ENCODE measurements at regions not wholly inside any gene's neighbourhood (a gene's known extent, or its start where the extent isn't known, plus 50 kb on each side); places are given as distances from the start of the nearest gene placed in this dataset.

DNA sequence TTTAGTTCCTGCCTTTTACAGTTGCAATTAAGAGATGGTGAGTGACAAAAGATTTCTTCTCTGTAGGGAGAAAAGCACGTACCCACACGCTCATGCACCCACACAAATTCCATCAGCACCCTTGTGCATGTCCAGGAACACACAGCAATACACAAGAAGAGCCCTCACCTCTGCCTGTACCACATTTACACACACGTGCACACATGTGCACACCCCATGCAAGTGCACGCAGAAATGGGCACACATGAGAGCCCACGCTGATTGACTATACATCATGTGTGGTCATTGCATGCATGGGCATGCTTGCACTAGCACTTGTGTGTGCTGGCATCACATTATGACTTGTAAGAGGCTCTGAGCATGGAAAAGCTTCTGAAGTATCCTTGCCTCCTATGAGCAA lies 70.5 kb downstream of the SERPINA3 start:
- no peak for DNase-seq (ENCODE audit: low spot score)

DNA sequence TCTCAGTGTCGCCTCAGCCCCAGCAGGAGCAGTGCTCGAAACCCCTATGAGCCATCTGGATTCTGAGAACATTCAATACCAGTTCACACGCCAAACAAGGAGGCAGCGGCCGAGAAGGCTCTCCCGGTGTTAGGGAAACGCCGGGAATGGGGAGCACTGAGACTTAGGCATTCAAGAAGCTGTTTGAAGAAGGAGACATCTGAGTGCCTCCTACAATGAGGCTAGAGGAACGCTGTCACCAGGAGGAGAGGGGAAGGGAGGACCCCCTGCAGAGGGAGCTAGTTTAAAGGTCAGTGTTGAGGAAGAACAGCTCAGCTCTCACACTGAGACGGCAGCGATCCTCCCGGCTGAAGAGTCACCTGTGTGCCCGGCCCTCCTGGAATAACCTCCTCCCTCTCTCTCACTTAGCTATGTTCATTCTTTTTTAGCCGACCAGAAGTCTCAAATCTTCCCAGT lies 69.9 kb downstream of the SERPINA3 start:
- DNase-seq (ENCODE audit: low spot score): no peak

DNA sequence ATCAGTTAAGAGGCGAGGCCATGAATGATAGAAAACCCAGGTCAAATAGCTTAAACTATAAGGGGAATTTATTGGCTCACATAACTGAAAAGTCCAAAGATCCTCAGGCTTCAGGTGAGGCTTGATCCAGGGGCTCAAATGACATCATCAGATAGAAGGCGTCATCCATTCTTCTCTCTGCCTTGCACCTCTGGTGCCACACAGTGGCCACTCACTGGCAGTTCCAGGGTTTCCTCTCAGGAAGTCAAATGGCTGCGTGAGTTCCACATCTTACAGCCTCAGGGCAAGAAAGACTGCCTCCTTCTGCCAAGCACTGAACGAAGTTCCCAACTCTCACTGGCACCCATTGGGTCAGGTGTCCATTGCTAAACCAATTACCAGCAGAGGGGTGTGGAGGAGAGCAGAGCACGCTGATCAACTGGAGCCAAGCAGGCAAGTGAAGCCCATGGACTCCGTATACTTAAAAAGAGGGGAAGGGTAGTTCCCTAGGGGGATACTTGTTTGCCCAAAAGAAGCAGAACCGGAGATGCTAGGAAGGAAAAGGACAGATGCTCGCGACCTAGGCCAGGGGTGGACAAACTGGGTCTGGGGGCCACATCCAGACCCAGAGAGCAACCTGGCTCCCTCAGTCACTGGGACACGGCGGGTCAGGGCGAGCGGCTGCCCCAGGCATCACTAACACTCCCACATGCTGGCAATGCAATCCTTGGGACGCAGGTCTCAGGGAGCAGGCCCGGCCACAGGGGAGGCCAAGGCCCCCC lies 69.3 kb downstream of the SERPINA3 start:
- peak; percentile 50 for DNase-seq (ENCODE audit: low spot score)

DNA sequence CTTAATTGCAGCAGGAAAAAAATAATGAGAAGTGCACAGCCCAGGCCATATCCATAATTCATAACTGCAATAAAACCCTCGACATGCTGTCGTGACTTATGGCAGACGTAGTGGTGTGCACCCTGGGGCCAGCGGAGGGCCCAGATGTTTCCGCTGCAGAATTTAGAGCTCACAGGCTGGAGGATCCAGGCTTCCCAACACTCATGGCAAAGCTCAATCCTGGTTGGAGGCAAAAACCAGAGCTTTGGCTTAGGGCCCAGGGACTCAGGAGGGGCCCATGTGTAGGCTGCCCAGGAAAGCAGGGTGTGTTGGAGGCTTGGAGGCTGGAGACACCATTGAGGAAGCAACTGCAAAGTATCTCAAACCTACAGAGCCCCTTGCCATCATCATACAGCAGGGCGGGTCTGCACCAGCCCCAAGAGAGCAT lies 68.7 kb downstream of the SERPINA3 start:
- peak; percentile 22 for DNase-seq (ENCODE audit: low spot score)

DNA sequence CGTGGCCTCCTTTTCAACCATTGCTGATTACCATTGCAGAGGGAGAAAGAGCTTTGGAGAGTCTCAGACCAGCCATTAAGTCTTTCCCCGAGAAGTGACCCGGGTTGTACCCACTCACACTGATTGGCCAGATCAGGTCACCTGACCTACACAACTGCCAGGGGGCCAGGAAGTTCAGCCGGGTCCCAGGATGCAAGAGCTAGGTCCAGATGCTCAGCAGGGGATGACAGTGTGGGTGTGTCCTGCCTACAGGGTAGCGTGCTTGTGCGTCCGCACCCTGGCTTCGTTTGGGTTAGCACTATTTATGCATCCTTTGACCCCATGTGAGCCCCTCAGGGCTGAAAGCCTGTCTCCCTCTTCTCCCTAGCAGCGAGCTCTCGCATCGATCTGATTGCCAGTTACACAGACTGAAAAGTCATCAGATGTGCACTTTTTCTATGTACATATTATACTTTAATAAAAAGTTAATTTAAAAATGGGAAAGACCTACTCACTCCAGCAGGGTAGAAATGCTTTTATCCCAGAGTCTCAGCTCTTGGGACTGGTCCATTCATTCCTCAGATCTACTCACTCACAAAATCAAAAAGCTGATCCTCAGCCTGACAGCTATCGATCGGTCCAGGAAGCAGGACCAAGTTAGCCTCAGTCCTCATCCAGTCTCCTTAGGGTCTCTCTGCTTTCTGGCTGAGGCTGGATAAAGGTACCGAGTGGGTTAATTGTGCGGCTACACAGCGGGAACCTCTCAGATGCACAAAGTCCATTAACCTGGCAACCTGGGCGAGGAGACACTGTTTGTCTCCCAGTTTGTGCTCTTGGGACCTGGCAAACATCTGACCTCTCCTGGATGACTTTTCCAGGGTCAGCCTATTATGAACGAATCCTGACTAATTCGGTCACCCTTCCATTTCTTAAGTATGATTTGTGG lies 68.0 kb downstream of the SERPINA3 start:
- peak; percentile 39 for DNase-seq (ENCODE audit: low spot score)

DNA sequence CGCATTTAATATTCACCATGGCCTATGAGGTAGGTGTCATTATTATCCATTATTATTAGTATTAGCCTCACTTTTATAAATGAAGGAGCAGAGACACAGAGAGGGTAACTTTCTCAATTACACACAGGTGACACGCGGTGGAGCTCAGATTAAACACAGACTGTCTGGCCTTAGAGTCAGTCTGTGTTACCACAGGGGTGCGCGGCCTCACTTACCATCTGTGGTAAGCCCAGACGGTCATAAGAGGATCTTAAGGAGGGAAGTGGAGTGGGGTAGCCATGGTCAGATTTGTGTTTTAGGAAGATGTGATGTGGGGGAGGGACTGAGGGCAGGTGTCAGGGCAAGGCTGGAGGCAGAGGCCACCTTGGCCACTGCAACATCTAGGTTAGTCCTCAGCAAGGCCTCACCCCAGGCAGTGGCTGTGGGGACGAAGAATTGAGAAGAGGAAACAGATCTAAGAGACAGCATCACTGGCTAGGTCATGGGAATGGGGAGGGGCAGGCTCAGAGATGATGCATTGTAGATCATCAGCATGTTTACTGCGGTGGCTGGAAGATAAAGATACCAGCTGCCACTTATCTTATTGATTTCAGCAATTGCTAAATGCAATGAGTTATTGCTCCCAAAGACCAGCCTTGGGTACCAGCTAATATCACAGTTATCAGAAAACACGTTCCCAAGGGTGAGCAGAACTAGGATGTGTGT lies 67.1 kb downstream of the SERPINA3 start:
- peak; percentile 17 for DNase-seq (ENCODE audit: low spot score)

DNA sequence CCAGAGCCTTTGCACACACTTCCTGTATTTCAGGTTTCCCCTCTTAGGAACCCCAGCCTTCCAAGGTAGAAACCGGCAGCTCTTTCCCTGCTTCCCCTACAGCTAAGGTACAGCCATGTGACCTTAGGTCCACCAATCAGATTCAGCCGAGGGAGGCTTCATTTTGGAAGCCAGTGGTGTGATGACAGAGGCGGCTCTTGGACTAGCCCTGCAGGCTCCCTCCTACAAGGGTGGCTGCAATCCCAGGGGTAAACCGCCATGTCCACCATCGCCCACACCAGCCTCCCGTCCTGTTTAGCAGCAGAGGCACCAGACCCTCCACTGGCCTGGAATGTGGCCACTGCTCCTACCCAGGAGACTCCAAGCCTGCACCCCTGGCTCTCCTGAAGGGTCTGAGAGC lies 65.6 kb downstream of the SERPINA3 start:
- DNase-seq (ENCODE audit: low spot score): peak; percentile 42

DNA sequence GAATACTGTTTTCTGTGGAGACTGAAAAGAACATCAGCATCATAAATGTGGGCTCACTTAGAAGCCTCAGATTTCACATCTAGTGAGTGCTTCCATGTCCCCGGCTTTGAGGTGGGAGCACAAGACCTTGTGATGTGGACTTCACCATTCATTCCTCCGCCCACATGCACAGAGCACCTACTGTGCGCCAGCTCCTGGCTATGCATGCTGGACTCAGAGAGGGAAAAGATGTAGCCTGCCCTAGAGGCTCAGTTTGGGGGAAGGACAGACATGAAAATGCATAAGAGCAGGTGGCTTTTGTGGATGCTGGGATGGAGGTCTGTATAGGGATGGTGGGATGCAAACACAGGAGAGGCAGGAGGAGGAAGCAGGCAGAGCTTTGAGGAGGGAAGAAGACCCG lies 65.0 kb downstream of the SERPINA3 start:
- DNase-seq (ENCODE audit: low spot score): peak; percentile 24

DNA sequence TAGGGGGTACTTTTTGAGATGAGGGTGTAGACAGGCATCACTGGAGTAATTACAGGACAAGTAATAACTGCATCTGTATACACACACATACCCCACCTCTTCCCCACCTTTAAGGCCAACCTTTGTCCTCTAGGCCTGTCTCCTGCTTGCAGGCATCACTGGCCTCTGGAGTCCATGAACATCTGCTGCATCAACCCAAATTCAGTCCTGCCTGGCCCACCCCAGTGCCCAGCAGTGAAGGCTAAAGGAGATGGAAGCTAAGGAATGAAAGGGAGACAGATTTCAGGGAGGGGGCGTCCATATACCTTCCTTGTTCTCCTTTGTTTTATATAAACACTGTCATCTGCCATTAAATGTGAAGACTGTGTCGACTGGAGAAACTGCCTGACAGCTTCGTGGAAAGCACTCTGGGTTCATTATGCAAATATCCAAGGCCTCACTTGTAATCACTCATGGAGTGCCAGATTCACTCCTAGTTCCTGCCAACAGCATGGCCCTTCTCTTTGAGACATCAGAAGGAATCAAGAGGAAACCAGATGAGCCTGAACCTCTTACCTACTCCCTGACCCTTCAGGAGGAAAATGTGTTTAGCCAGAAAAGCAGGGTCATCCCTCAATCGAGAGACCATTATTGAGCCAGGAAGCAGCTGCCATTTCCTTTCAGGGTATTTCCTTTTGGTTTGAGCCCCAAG lies 64.4 kb downstream of the SERPINA3 start:
- peak; percentile 9 for DNase-seq (ENCODE audit: low spot score)

DNA sequence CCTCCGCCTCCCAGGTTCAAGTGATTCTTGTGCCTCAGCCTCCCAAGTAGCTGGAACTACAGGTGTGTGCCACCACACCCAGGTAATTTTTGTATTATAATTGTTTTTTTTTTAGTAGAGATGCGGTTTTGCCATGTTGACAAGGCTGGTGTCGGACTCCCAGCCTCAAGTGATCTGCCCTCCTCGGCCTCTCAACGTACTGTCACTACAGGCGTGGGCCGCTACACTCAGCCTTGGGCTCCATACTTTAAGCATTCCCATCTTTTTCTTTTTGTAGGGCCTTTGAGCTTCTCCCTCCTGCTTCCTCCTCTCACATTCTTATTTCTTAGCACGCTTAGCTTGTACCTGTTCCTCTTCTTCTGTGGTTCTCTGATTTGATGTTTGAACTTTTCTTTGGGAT lies 62.8 kb downstream of the SERPINA3 start:
- DNase-seq (ENCODE audit: low spot score): peak; percentile 12

DNA sequence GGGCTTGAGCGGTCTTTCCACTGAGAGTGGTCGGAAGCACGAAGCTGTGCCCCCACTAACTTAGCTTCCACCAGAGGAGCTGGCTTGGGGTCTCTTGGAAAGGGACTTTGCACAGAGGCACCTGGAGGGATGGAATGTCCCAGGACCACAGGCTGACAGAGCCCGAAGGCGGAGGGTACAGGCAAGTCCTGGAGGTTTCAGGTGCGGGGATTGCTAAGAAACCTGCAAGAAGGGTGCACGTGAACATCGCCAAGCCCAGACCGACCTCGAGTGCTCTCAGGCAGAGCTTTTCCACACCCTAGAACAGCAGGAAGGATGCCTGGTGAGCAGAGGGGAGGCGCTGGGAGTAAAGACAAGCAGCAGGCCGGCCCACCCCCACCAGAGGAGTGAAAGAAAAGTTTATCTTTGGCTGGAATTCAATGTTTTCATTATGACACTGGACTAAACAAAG lies 61.6 kb downstream of the SERPINA3 start:
- DNase-seq (ENCODE audit: low spot score): peak; percentile 37

All from ecto neural progenitor cell (in vitro differentiated cells).